ENCODE measurements at regions not wholly inside any gene's neighbourhood (a gene's known extent, or its start where the extent isn't known, plus 50 kb on each side); places are given as distances from the start of the nearest gene placed in this dataset.

DNA sequence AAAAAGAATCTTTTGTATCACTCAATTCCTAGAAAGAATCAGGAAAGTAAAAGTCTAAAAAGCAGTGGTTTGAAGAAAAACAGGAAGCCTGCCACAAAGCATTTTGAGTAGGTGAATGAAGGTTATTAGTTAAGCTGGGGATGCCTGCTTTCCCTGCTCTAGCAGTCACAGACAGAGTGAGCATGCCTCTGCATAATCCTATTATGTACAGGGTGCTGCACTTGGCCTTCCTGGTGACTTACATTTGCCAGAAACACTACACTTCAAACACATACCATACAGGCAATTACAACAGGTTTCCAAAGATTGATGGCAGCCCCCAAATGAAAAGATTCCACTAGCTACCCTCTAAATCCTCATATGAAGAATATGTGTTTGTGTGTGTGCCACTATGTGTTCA is 130.8 kb downstream of the TPBG start:
- TF ChIP-seq, protein P1, sequence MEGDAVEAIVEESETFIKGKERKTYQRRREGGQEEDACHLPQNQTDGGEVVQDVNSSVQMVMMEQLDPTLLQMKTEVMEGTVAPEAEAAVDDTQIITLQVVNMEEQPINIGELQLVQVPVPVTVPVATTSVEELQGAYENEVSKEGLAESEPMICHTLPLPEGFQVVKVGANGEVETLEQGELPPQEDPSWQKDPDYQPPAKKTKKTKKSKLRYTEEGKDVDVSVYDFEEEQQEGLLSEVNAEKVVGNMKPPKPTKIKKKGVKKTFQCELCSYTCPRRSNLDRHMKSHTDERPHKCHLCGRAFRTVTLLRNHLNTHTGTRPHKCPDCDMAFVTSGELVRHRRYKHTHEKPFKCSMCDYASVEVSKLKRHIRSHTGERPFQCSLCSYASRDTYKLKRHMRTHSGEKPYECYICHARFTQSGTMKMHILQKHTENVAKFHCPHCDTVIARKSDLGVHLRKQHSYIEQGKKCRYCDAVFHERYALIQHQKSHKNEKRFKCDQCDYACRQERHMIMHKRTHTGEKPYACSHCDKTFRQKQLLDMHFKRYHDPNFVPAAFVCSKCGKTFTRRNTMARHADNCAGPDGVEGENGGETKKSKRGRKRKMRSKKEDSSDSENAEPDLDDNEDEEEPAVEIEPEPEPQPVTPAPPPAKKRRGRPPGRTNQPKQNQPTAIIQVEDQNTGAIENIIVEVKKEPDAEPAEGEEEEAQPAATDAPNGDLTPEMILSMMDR (IDR thresholded peaks at IDR 0.05), result no peak
- no peak for TF ChIP-seq POLR2A (IDR thresholded peaks at IDR 0.05)
- no peak for TF ChIP-seq EP300 (IDR thresholded peaks at IDR 0.05)
